ENCODE measurements at regions not wholly inside any gene's neighbourhood (a gene's known extent, or its start where the extent isn't known, plus 50 kb on each side); places are given as distances from the start of the nearest gene placed in this dataset.
"Not testable (repeated sequence)": the region's sequence is repeated elsewhere in the genome, so short reads cannot be mapped to it uniquely, and the experiment has no call there.

- no peak for DNase-seq (ENCODE audit: low spot score)
These were observed 269.0 kb downstream of the NSUN3 start for GRCh38 chr3:94331831-94332230.

- DNase-seq (ENCODE audit: low spot score): peak; percentile 7
These were observed 273.3 kb downstream of the NSUN3 start for GRCh38 chr3:94336046-94336753.

GRCh38 chr3:94345101-94345500 is 282.2 kb downstream of the NSUN3 start:
- no peak for DNase-seq (ENCODE audit: low spot score)

- DNase-seq (ENCODE audit: low spot score): no peak
These were observed 286.5 kb downstream of the NSUN3 start for GRCh38 chr3:94349310-94349878.

- no peak for DNase-seq (ENCODE audit: low spot score)
These were observed 293.7 kb downstream of the NSUN3 start for GRCh38 chr3:94356581-94356980.

GRCh38 chr3:94359996-94360395 is 297.1 kb downstream of the NSUN3 start:
- DNase-seq (ENCODE audit: low spot score): no peak

- no peak for DNase-seq (ENCODE audit: low spot score)
These were observed 298.1 kb downstream of the NSUN3 start for GRCh38 chr3:94360987-94361386.

- DNase-seq (ENCODE audit: low spot score): no peak
These were observed 299.5 kb downstream of the NSUN3 start for GRCh38 chr3:94362393-94362792.

- DNase-seq (ENCODE audit: low spot score): no peak
These were observed 302.1 kb downstream of the NSUN3 start for GRCh38 chr3:94365006-94365405.

- DNase-seq (ENCODE audit: low spot score): no peak
These were observed 309.2 kb downstream of the NSUN3 start for GRCh38 chr3:94372026-94372425.

- no peak for DNase-seq (ENCODE audit: low spot score)
These were observed 310.6 kb downstream of the NSUN3 start for GRCh38 chr3:94373456-94373855.

GRCh38 chr3:94374439-94375161 is 311.7 kb downstream of the NSUN3 start:
- DNase-seq (ENCODE audit: low spot score): no peak

GRCh38 chr3:94377123-94377696 is 314.3 kb downstream of the NSUN3 start:
- not testable (repeated sequence) for DNase-seq (ENCODE audit: low spot score)

GRCh38 chr3:94377863-94378262 is 315.0 kb downstream of the NSUN3 start:
- not testable (repeated sequence) for DNase-seq (ENCODE audit: low spot score)

GRCh38 chr3:94378322-94378721 is 315.5 kb downstream of the NSUN3 start:
- DNase-seq (ENCODE audit: low spot score): no peak

- DNase-seq (ENCODE audit: low spot score): no peak
These were observed 316.4 kb downstream of the NSUN3 start for GRCh38 chr3:94379264-94379663.

GRCh38 chr3:94394885-94395284 is 332.0 kb downstream of the NSUN3 start:
- no peak for DNase-seq (ENCODE audit: low spot score)

- DNase-seq (ENCODE audit: low spot score): no peak
These were observed 333.0 kb downstream of the NSUN3 start for GRCh38 chr3:94395851-94396250.

GRCh38 chr3:94398036-94398435 is 335.2 kb downstream of the NSUN3 start:
- DNase-seq (ENCODE audit: low spot score): no peak

GRCh38 chr3:94401466-94401865 is 338.6 kb downstream of the NSUN3 start:
- no peak for DNase-seq (ENCODE audit: low spot score)

- no peak for DNase-seq (ENCODE audit: low spot score)
These were observed 339.3 kb downstream of the NSUN3 start for GRCh38 chr3:94402126-94402525.

GRCh38 chr3:94405258-94406035 is 342.6 kb downstream of the NSUN3 start:
- DNase-seq (ENCODE audit: low spot score): no peak
